ENCODE measurements at regions not wholly inside any gene's neighbourhood (a gene's known extent, or its start where the extent isn't known, plus 50 kb on each side); places are given as distances from the start of the nearest gene placed in this dataset.

- TF ChIP-seq CTCF (IDR thresholded peaks at IDR 0.05; ENCODE audit: low read length) (no peak), EZH2 (IDR thresholded peaks at IDR 0.05; ENCODE audit: borderline replicate concordance, low read length) (no peak)
Observed at GRCh38 chr1:88168126-88168525, 515.9 kb upstream of the PKN2 start.

All from OCI-LY1 (cell line).